HEK293 (cell line): ENCODE measurements at regions not wholly inside any gene's neighbourhood (a gene's known extent, or its start where the extent isn't known, plus 50 kb on each side); places are given as distances from the start of the nearest gene placed in this dataset.

Source experiments
- CTCF ChIA-PET: fragments of 350-600 bp; formaldehyde crosslinking; extraction: SDS; loops from one replicate; lab custom pipeline; 2021; ENCODE audit warnings: antibody characterized with exemption; lab: Yijun Ruan, JAX
- POLR2A ChIA-PET: fragments of 300-600 bp; formaldehyde crosslinking; extraction: SDS; loops from one replicate; lab custom pipeline; 2020; ENCODE audit warnings: antibody characterized with exemption, inconsistent platforms; lab: Yijun Ruan, JAX
- H3K27ac ChIP-seq: fragments of 200-500 bp; sonication (Bioruptor generic); 2 replicates; pipeline ENCODE4 v1.5.1; 2014; ENCODE audit warnings: low read depth, low read length, control low read depth, inconsistent platforms; ENCODE audit errors: extremely low read depth
- H3K36me3 ChIP-seq, 2 experiments: fragments of 200-500 bp in 1 of 2; sonication (Bioruptor generic) in 1 of 2; 1 replicate in 1 of 2; 2 replicates in 1 of 2; pipeline ENCODE4 v1.5.1; 2014 to 2017; ENCODE audit warnings: inconsistent platforms in 2 of 2, low read length in 2 of 2; ENCODE audit not compliant: control insufficient read depth in 2 of 2, insufficient read depth in 1 of 2
- H3K4me1 ChIP-seq: fragments of 200-500 bp; sonication (Bioruptor generic); 2 replicates; pipeline ENCODE4 v1.5.1; 2014; ENCODE audit warnings: mild to moderate bottlenecking, low read length, inconsistent platforms; ENCODE audit not compliant: control insufficient read depth, insufficient read depth
- H3K4me3 ChIP-seq: 2 replicates; pipeline ENCODE4 v1.5.1; 2011; ENCODE audit warnings: low read depth, mild to moderate bottlenecking, control low read depth, low read length, moderate library complexity
- H3K9me3 ChIP-seq: fragments of 200-500 bp; sonication (Bioruptor generic); 2 replicates; pipeline ENCODE4 v1.5.1; 2014; ENCODE audit warnings: low read depth, low read length, inconsistent platforms; ENCODE audit not compliant: control insufficient read depth, insufficient read depth
- GLI4 ChIP-seq: fragments of 450-650 bp; formaldehyde crosslinking; IDR thresholded peaks from 2 replicates; pipeline ENCODE4 v1.5.1; 2016; ENCODE audit warnings: missing biosample characterization, missing genetic modification characterization
- HOXC10 ChIP-seq: sonication (generic); formaldehyde crosslinking; IDR thresholded peaks from 2 replicates; pipeline ENCODE4 v1.8.1; 2023; ENCODE audit warnings: mild to moderate bottlenecking, missing genetic modification reagents
- MZF1 ChIP-seq: fragments of 450-650 bp; formaldehyde crosslinking; IDR thresholded peaks from 2 replicates; pipeline ENCODE4 v1.5.1; 2017; ENCODE audit warnings: missing biosample characterization, missing genetic modification characterization, borderline replicate concordance
- YY2 ChIP-seq: fragments of 450-650 bp; formaldehyde crosslinking; IDR thresholded peaks from 2 replicates; pipeline ENCODE4 v1.5.1; 2016; ENCODE audit warnings: missing biosample characterization, missing genetic modification characterization
- ZNF133 ChIP-seq: fragments of 450-650 bp; formaldehyde crosslinking; IDR thresholded peaks from 2 replicates; pipeline ENCODE4 v1.5.1; 2016; ENCODE audit warnings: missing biosample characterization, missing genetic modification characterization
- ZNF138 ChIP-seq: fragments of 450-650 bp; formaldehyde crosslinking; IDR thresholded peaks from 2 replicates; pipeline ENCODE4 v1.5.1; 2016; ENCODE audit warnings: missing biosample characterization, missing genetic modification characterization, borderline replicate concordance
- ZNF140 ChIP-seq: fragments of 450-650 bp; formaldehyde crosslinking; IDR thresholded peaks from 2 replicates; pipeline ENCODE4 v1.5.1; 2016; ENCODE audit warnings: missing biosample characterization, missing genetic modification characterization
- ZNF223 ChIP-seq: fragments of 450-650 bp; formaldehyde crosslinking; IDR thresholded peaks from 2 replicates; pipeline ENCODE4 v1.5.1; 2016; ENCODE audit warnings: missing biosample characterization, missing genetic modification characterization
- ZNF292 ChIP-seq: fragments of 450-650 bp; formaldehyde crosslinking; IDR thresholded peaks from 2 replicates; pipeline ENCODE4 v1.5.1; 2016; ENCODE audit warnings: low read depth, missing biosample characterization, missing genetic modification characterization, borderline replicate concordance
- ZNF311 ChIP-seq: fragments of 450-650 bp; formaldehyde crosslinking; IDR thresholded peaks from 2 replicates; pipeline ENCODE4 v1.5.1; 2017; ENCODE audit warnings: missing biosample characterization, missing genetic modification characterization, borderline replicate concordance
- ZNF37A ChIP-seq: fragments of 450-650 bp; IDR thresholded peaks from 2 replicates; pipeline ENCODE4 v1.5.1; 2018; ENCODE audit warnings: missing biosample characterization, missing genetic modification characterization
- ZNF473 ChIP-seq: fragments of 450-650 bp; formaldehyde crosslinking; IDR thresholded peaks from 2 replicates; pipeline ENCODE4 v1.5.1; 2017; ENCODE audit warnings: missing biosample characterization, missing genetic modification characterization
- TF ChIP-seq, protein P1 (sequence below): fragments of 450-650 bp; formaldehyde crosslinking; IDR thresholded peaks from 2 replicates; pipeline ENCODE4 v1.5.1; 2016; ENCODE audit warnings: missing biosample characterization, missing genetic modification characterization
- TF ChIP-seq, protein P2 (sequence below): fragments of 450-650 bp; formaldehyde crosslinking; IDR thresholded peaks from 2 replicates; pipeline ENCODE4 v1.5.1; 2016; ENCODE audit warnings: missing biosample characterization, missing genetic modification characterization
- TF ChIP-seq, protein P3 (sequence below): fragments of 450-650 bp; IDR thresholded peaks from 2 replicates; pipeline ENCODE4 v1.5.1; 2018; ENCODE audit warnings: missing biosample characterization, missing genetic modification characterization
- TF ChIP-seq, protein P4 (sequence below): fragments of 450-650 bp; formaldehyde crosslinking; IDR thresholded peaks from 2 replicates; pipeline ENCODE4 v1.5.1; 2016; ENCODE audit warnings: missing biosample characterization, missing genetic modification characterization

DNA sequence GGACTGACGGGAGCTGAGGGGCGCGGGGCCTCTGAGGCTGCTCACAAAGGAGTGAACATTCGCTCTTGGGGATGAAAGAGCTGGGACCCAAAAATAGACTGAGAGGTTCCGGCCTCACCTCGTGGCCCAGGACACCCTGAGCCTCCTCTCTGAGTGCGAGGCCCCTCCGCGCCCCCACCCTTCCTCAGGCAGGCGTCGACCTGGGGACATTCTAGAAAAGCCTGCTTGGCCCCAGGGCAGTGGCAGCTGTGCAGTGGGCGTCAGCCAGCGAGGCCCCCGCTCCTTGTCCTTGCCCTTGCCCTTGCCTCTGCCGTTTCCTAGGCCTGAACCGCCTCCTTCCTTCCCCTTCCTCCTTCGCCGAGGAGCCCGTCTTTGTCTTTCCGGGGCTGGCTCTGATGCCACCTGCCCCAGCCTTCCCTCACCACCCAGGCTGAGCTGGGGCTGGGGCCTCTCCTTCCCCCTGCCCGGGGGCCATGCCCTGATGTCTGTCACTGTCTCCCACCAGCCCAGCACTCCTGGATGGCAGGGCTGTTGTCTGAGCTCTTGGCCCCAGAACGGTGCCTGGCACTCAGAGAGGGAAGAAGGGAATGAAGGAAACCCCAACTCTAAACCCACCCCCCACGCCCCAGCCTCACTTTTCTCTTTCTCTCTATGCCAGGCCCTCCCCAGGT lies 208.2 kb upstream of the RTL1 start:
- Histone ChIP-seq H3K4me1 (no peaks in the 10 kb centered on the region), H3K27ac (no peak overlapping the region)
- TF ChIP-seq, protein P1, sequence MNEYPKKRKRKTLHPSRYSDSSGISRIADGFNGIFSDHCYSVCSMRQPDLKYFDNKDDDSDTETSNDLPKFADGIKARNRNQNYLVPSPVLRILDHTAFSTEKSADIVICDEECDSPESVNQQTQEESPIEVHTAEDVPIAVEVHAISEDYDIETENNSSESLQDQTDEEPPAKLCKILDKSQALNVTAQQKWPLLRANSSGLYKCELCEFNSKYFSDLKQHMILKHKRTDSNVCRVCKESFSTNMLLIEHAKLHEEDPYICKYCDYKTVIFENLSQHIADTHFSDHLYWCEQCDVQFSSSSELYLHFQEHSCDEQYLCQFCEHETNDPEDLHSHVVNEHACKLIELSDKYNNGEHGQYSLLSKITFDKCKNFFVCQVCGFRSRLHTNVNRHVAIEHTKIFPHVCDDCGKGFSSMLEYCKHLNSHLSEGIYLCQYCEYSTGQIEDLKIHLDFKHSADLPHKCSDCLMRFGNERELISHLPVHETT (tag by site-specific recombination), result no peak
- TF ChIP-seq, protein P2, sequence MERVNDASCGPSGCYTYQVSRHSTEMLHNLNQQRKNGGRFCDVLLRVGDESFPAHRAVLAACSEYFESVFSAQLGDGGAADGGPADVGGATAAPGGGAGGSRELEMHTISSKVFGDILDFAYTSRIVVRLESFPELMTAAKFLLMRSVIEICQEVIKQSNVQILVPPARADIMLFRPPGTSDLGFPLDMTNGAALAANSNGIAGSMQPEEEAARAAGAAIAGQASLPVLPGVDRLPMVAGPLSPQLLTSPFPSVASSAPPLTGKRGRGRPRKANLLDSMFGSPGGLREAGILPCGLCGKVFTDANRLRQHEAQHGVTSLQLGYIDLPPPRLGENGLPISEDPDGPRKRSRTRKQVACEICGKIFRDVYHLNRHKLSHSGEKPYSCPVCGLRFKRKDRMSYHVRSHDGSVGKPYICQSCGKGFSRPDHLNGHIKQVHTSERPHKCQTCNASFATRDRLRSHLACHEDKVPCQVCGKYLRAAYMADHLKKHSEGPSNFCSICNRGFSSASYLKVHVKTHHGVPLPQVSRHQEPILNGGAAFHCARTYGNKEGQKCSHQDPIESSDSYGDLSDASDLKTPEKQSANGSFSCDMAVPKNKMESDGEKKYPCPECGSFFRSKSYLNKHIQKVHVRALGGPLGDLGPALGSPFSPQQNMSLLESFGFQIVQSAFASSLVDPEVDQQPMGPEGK, result no peak
- no peak for TF ChIP-seq YY2 (tag by site-specific recombination)
- TF ChIP-seq ZNF138 (tag by site-specific recombination), result no peak
- no peak for TF ChIP-seq MZF1 (tag by site-specific recombination)
- TF ChIP-seq ZNF37A (tag by site-specific recombination), result no peak
- TF ChIP-seq, protein P3, sequence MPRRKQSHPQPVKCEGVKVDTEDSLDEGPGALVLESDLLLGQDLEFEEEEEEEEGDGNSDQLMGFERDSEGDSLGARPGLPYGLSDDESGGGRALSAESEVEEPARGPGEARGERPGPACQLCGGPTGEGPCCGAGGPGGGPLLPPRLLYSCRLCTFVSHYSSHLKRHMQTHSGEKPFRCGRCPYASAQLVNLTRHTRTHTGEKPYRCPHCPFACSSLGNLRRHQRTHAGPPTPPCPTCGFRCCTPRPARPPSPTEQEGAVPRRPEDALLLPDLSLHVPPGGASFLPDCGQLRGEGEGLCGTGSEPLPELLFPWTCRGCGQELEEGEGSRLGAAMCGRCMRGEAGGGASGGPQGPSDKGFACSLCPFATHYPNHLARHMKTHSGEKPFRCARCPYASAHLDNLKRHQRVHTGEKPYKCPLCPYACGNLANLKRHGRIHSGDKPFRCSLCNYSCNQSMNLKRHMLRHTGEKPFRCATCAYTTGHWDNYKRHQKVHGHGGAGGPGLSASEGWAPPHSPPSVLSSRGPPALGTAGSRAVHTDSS (tag by site-specific recombination), result no peak
- TF ChIP-seq ZNF133 (tag by site-specific recombination), result no peak
- no peak for TF ChIP-seq ZNF292 (tag by site-specific recombination)
- TF ChIP-seq, protein P4, sequence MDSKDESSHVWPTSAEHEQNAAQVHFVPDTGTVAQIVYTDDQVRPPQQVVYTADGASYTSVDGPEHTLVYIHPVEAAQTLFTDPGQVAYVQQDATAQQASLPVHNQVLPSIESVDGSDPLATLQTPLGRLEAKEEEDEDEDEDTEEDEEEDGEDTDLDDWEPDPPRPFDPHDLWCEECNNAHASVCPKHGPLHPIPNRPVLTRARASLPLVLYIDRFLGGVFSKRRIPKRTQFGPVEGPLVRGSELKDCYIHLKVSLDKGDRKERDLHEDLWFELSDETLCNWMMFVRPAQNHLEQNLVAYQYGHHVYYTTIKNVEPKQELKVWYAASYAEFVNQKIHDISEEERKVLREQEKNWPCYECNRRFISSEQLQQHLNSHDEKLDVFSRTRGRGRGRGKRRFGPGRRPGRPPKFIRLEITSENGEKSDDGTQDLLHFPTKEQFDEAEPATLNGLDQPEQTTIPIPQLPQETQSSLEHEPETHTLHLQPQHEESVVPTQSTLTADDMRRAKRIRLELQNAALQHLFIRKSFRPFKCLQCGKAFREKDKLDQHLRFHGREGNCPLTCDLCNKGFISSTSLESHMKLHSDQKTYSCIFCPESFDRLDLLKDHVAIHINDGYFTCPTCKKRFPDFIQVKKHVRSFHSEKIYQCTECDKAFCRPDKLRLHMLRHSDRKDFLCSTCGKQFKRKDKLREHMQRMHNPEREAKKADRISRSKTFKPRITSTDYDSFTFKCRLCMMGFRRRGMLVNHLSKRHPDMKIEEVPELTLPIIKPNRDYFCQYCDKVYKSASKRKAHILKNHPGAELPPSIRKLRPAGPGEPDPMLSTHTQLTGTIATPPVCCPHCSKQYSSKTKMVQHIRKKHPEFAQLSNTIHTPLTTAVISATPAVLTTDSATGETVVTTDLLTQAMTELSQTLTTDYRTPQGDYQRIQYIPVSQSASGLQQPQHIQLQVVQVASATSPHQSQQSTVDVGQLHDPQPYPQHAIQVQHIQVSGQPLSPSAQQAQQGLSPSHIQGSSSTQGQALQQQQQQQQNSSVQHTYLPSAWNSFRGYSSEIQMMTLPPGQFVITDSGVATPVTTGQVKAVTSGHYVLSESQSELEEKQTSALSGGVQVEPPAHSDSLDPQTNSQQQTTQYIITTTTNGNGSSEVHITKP (tag by site-specific recombination), result no peak
- no peak for TF ChIP-seq ZNF311
- no peak for TF ChIP-seq ZNF140 (tag by site-specific recombination)
- no peak for TF ChIP-seq GLI4
- no peak for TF ChIP-seq ZNF473
- no peak for TF ChIP-seq HOXC10
- TF ChIP-seq ZNF223 (tag by site-specific recombination), result no peak
- TF ChIP-seq, all 188 proteins: peak for 0
- no peaks in the 10 kb centered on the region for H3K9me3 ChIP-seq
- ChIA-PET POLR2A (no interaction called here), CTCF (interaction anchor here (0.6 kb wide), 1 partner anchor 201 kb away, joined by 3 read pairs; no protein-coding TSS in a partner anchor)
- H3K36me3 ChIP-seq, result no peaks in the 10 kb centered on the region
- H3K4me3 ChIP-seq, result no peak overlapping the region
